Gastrocnemius medialis (tissue), 4 donors: ENCODE measurements at regions not wholly inside any gene's neighbourhood (a gene's known extent, or its start where the extent isn't known, plus 50 kb on each side); places are given as distances from the start of the nearest gene placed in this dataset.

Experiments used
- ATAC-seq, 2 donors: fragments of 150-250 bp; one replicate each; pipeline ENCODE4 v1.9.1; 2016
- DNase-seq, 2 donors: peaks; one replicate each; pipeline ENCODE4 v3.0.0-alpha.2; 2019
- H3K27ac ChIP-seq, 4 donors: fragments of 200-600 bp; sonication (generic); 1 replicate in 1 of 4; 2 replicates in 3 of 4; pipeline ENCODE4 v1.5.1; 2016 to 2018; ENCODE audit warnings: mild to moderate bottlenecking in 2 of 4, moderate library complexity in 1 of 4
- H3K27me3 ChIP-seq, 3 donors: fragments of 200-600 bp; sonication (generic) in 2 of 3; 1 replicate in 1 of 3; 2 replicates in 2 of 3; pipeline versions ENCODE4 v1.5.1 to v1.6.0; 2016 to 2019; ENCODE audit warnings: mild to moderate bottlenecking in 1 of 3, moderate library complexity in 1 of 3
- H3K36me3 ChIP-seq, 2 donors: fragments of 200-600 bp; sonication (generic) in 1 of 2; one replicate each; pipeline ENCODE4 v1.5.1; 2017 to 2018
- H3K4me1 ChIP-seq, 2 donors: fragments of 200-600 bp; sonication (generic) in 1 of 2; one replicate each; pipeline ENCODE4 v1.5.1; 2016 to 2017; ENCODE audit warnings: mild to moderate bottlenecking in 2 of 2
- H3K4me3 ChIP-seq, 4 donors: fragments of 200-600 bp; sonication (generic) in 3 of 4; 1 replicate in 1 of 4; 2 replicates in 3 of 4; pipeline ENCODE4 v1.5.1; 2016 to 2019; ENCODE audit warnings: mild to moderate bottlenecking in 2 of 4
- H3K9me3 ChIP-seq, 3 donors: fragments of 200-600 bp; sonication (generic) in 2 of 3; 1 replicate in 1 of 3; 2 replicates in 2 of 3; pipeline ENCODE4 v1.5.1; 2016 to 2019
- CTCF ChIP-seq, 5 experiments: fragments of 450-650 bp in 3 of 5; fragments of 200-600 bp in 2 of 5; sonication (generic) in 2 of 5; IDR thresholded peaks in 4 of 5; conservative IDR thresholded peaks in 1 of 5; 1 replicate in 4 of 5; 2 replicates in 1 of 5; pipeline ENCODE4 v1.5.1; 2016 to 2019; ENCODE audit warnings: antibody characterized with exemption in 5 of 5, mild to moderate bottlenecking in 3 of 5, moderate library complexity in 3 of 5
- POLR2A ChIP-seq, 2 donors: fragments of 450-650 bp; IDR thresholded peaks; one replicate each; pipeline ENCODE4 v1.6.1; 2017; ENCODE audit warnings: antibody characterized with exemption in 2 of 2, mild to moderate bottlenecking in 2 of 2, moderate library complexity in 2 of 2
- in situ Hi-C, 4 donors: fragments of 200-750 bp; cut with MboI; loops; one replicate each; pipeline versions ENCODE4 v1.15.0 to v1.8.0; 2017; ENCODE audit warnings: low sequenced_read_pairs in 4 of 4
- intact Hi-C: fragments of 100-400 bp; cut with DNase I; formaldehyde crosslinking; loops from one replicate; pipeline ENCODE4 v1.15.1; 2023; ENCODE audit warnings: low total_unique reads

- ATAC-seq (no peak), DNase-seq (no peak)
- intact Hi-C loops (no loop called here), in situ Hi-C loops (no loop called here)
- Histone ChIP-seq H3K36me3 (no peaks in the 10 kb centered on the region), H3K27ac (no peak overlapping the region), H3K4me1 (no peaks in the 10 kb centered on the region), H3K4me3 (no peak overlapping the region), H3K27me3 (no peaks in the 10 kb centered on the region), H3K9me3 (no peaks in the 10 kb centered on the region)
- no peak for TF ChIP-seq CTCF (IDR thresholded peaks at IDR 0.05 in 4 of 5, conservative IDR thresholded peaks at IDR 0.05 in 1 of 5)
- TF ChIP-seq POLR2A (IDR thresholded peaks at IDR 0.05), result no peak
Measured at GRCh38 chr2:36178384-36178783, 177.2 kb upstream of the CRIM1 start.

- TF ChIP-seq POLR2A (IDR thresholded peaks at IDR 0.05) (no peak), CTCF (IDR thresholded peaks at IDR 0.05 in 4 of 5, conservative IDR thresholded peaks at IDR 0.05 in 1 of 5) (no peak)
- intact Hi-C loops, result no loop called here
- in situ Hi-C loops, result no loop called here
- no peaks in the 10 kb centered on the region for H3K4me1 ChIP-seq
- no peak overlapping the region for H3K4me3 ChIP-seq
- DNase-seq (no peak), ATAC-seq (no peak)
- H3K9me3 ChIP-seq, result no peaks in the 10 kb centered on the region
- no peaks in the 10 kb centered on the region for H3K27me3 ChIP-seq
- H3K27ac ChIP-seq, result no peak overlapping the region
- H3K36me3 ChIP-seq, result no peaks in the 10 kb centered on the region
Measured at GRCh38 chr2:36177282-36177681, 178.3 kb upstream of the CRIM1 start.

GRCh38 chr2:36174920-36175319, 180.7 kb upstream of the CRIM1 start:
- H3K27ac ChIP-seq, result no peak overlapping the region
- no peaks in the 10 kb centered on the region for H3K36me3 ChIP-seq
- no peaks in the 10 kb centered on the region for H3K4me1 ChIP-seq
- in situ Hi-C loops (no loop called here), intact Hi-C loops (no loop called here)
- no peak overlapping the region for H3K4me3 ChIP-seq
- no peaks in the 10 kb centered on the region for H3K27me3 ChIP-seq
- DNase-seq (no peak), ATAC-seq (no peak)
- TF ChIP-seq CTCF (IDR thresholded peaks at IDR 0.05 in 4 of 5, conservative IDR thresholded peaks at IDR 0.05 in 1 of 5) (no peak), POLR2A (IDR thresholded peaks at IDR 0.05) (no peak)
- H3K9me3 ChIP-seq, result no peaks in the 10 kb centered on the region

GRCh38 chr2:36173760-36174404, 181.7 kb upstream of the CRIM1 start:
- in situ Hi-C loops (no loop called here), intact Hi-C loops (no loop called here)
- Histone ChIP-seq H3K36me3 (no peaks in the 10 kb centered on the region), H3K9me3 (no peaks in the 10 kb centered on the region), H3K27me3 (no peaks in the 10 kb centered on the region), H3K4me1 (no peaks in the 10 kb centered on the region), H3K27ac (no peak overlapping the region), H3K4me3 (no peak overlapping the region)
- TF ChIP-seq CTCF (IDR thresholded peaks at IDR 0.05 in 4 of 5, conservative IDR thresholded peaks at IDR 0.05 in 1 of 5) (no peak), POLR2A (IDR thresholded peaks at IDR 0.05) (no peak)
- no peak for DNase-seq
- no peak for ATAC-seq

DNA sequence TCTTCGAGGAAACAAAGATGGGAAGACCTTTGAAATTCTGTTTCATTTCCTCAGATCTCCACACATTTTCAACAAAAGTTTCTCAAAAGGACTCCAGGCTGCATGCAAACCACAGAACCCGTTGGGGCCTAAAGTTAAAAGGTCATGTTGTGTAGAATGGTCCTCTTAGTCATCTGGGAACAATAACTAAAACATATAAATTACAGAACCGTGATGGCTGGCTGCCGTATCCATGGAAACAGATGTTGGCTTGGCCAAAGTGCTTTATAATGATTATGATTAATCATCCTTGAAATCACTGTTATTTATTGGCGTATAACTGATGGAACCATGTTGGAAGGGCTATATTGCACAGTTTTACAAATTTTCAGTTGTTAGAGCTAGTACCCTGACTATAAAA, 182.8 kb upstream of the CRIM1 start:
- DNase-seq, result no peak
- H3K4me3 ChIP-seq, result no peak overlapping the region
- TF ChIP-seq CTCF (IDR thresholded peaks at IDR 0.05 in 4 of 5, conservative IDR thresholded peaks at IDR 0.05 in 1 of 5) (no peak), POLR2A (IDR thresholded peaks at IDR 0.05) (no peak)
- no peaks in the 10 kb centered on the region for H3K27me3 ChIP-seq
- intact Hi-C loops, result no loop called here
- H3K27ac ChIP-seq, result no peak overlapping the region
- in situ Hi-C loops, result no loop called here
- no peaks in the 10 kb centered on the region for H3K9me3 ChIP-seq
- no peaks in the 10 kb centered on the region for H3K36me3 ChIP-seq
- ATAC-seq, result no peak
- no peaks in the 10 kb centered on the region for H3K4me1 ChIP-seq
